NCI-H82 treated with DMSO at 0.1 percent for 48 hours (cell line): ENCODE measurements at regions not wholly inside any gene's neighbourhood (a gene's known extent, or its start where the extent isn't known, plus 50 kb on each side); places are given as distances from the start of the nearest gene placed in this dataset.

ENCODE experiments used
- DNase-seq: peaks from one replicate; lab custom pipeline; 2025; ENCODE audit not compliant: unreplicated experiment; lab: John Stamatoyannopoulos, UW

DNA sequence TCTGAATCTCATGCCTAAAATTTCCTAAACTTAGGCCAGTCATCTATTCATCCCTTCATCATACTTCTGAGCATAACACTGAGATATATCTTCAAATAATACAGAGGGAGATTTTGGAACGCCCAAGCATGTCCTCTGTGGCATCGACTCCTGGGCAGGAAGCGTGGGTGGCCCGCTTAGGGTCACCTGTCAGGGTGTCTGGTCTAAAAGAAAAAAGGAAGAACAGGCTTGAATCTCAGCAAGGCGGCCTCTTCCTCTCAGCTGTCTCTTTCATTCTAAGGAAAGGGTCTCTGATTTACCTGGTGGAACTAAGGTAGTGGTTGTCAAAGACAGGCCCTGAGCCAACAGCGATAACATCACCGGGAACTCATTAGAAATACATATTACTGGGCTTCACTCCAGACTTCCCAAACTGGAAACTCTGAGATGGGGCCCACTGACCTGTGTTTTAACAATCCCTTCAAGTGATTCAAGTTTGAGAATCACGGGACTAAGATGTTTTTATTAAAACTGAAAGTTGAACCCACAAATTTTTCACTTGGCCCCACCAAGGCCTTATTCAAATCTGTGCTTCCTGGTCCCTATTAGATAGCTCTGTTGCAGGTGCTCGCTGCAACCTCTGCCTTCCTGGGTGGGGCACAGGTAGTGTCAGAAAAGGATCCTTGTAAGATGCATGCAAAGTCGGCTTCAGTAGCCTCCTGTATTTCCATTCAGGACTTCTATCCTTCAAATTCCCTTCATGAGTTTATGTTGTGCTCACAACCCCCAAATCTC lies 162.3 kb upstream of the CCDC68 start:
- no peak for DNase-seq

DNA sequence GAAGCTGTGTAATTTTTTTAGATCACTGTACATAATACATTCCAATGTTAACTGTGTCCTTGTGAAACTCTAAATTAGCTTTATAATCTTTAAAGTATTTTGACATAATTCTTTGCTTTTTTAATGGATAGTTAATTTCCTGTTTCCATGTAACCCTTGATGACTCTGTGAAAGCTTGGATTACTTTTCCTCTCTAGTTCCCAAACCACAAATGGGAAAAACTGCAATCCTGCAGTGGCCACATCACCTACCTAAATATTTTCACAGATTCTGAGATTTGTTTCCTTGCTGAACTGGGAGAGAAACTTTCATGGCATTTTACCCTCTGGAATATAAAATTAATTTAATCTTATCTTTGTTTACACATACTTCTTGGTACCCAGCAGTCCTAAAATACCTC lies 161.6 kb upstream of the CCDC68 start:
- DNase-seq, result no peak

DNA sequence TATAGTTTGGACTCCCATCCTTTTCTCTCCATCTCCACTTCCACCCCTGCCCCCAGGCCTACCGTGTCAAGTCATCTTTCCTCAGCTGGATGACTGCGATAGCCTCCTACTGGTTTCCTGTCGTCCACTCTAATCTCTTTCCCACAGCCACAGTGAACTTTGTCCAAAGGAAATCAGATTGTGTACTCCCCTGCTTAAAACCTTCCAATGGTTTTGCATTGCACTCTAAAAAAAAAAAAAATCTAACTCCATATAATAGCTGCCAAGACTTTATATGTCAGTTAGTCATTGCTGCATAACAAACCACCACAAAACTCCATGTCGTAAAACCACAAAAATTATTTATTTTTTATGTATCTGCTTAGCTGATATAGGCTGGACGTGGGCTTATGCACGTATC lies 160.2 kb upstream of the CCDC68 start:
- DNase-seq, result no peak

DNA sequence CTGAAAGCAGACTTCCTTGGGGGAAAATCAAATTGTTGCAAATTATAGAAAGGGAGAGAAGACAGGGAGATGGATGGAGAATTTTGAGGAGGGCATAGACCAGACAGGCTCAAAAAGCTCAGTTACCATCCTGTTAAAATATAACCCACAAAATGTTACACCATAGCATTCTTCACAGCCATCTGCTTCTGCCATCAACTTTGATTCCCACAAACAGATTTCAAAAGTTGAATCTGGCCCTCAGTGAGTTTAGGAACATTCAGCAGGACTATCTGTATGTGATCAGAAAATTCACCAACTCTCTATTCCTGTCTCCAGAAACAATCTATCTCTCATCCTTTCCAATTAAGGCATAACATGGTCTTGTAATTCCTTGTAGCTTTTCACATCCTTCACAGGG lies 159.8 kb upstream of the CCDC68 start:
- no peak for DNase-seq

DNA sequence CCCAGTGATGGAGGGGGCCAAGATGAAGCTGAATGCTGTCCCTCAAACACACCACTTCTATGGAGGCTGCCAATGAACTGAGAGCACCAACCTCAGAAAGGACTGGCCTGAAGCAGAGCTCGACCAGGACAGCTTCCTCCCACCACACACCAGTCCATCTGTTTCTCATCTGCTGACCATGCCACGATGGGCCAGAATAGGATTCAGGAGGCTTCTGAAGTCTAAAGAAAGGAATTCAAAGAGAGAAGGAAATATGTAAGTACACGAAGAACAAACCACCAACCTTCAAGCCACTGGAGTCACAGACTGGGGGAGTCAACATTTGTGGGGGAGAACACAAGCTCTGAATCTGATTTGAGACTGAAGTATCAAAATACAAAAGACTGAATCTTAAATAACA lies 157.6 kb upstream of the CCDC68 start:
- no peak for DNase-seq

DNA sequence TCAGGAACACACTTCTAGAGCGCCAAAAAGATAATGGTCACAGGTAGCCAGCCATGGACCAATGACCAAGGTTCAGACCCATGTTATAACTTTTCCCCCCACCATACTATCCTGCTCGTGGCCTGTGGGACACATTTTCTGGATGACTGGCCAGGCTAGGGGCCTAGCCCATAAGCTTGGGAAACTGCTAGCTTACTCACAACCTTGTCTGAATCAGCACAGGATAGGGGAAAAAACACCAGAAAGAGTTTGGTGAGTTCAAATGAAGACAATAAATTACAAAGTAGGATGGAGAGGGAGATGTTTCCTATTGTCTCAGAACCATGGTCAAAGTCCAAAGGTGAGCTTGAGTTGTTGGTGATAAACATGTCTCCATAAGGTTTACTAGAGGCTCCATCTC lies 156.3 kb upstream of the CCDC68 start:
- no peak for DNase-seq

DNA sequence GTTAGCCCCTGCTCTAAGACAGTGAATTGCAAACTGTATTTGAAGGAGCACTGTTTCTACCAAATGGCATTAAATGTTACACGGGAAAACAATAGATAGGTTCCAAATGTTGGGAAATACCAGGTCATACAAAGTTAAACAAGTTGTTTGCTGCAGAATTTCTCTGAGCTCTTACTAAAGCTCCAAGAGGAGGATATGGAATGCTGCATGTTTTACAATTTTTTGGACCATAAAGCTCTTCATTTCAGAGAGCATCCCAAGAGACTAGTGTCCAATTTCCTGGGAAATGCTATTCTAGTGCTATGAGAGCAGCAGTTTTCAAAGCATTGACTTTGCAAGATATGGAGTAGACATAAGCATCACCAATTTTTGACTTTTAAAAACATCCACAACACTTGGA lies 155.6 kb upstream of the CCDC68 start:
- no peak for DNase-seq

DNA sequence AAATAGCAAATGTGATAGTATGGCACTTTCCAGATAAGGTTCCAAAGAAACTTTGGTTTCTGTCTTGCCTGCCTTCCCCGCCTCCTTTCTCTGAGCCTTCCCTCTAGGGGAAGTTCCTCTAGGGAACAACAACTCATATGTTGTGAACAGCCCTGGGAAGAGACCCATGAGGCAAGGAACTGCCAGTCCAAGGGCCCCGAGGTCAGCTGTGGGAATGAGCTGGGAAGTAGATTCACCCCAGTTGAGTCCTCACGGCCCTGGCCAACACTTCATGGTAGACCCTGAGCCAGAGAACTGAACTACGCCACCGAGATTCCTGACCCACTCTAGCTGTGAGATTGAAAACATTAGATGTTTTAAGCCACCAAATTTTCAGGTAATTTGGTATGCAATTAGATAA lies 154.5 kb upstream of the CCDC68 start:
- DNase-seq, result no peak

DNA sequence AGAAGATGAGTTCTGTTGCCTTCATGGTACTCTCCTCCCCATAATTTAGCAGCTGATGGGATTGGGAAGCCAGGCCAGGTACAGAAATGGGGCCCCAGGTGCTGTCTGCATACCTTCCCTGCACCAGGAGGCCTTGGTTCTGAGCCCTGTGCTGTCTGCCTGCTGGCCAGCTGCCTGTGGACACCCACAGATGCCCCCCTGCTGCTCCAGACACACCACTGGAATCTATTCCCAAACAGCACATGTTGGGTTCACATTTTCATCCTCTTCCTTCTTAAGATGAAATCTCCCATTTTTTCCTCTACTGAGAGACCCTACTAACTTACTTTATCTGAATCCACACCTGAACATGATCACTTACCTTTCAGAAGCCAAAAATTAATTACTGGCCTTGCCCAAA lies 152.0 kb upstream of the CCDC68 start:
- no peak for DNase-seq

DNA sequence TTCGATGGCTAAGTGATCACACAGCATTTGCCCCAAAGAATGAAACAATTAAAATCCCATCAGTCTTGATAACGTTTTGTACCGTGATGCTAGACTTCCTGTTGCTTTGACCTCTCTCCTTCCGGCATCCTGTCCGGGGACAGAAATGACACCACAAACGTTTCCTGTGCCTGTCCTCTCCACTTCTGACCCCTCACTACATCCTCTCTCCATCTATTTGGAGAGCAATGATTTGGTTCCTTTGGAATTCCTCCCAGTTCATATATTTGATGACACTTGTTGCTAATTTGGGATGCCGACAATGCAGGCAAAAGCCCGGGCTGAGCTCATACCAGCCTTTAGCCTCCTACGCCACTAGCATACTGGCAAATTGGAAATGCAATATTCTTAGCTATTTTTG lies 151.2 kb upstream of the CCDC68 start:
- DNase-seq, result no peak

DNA sequence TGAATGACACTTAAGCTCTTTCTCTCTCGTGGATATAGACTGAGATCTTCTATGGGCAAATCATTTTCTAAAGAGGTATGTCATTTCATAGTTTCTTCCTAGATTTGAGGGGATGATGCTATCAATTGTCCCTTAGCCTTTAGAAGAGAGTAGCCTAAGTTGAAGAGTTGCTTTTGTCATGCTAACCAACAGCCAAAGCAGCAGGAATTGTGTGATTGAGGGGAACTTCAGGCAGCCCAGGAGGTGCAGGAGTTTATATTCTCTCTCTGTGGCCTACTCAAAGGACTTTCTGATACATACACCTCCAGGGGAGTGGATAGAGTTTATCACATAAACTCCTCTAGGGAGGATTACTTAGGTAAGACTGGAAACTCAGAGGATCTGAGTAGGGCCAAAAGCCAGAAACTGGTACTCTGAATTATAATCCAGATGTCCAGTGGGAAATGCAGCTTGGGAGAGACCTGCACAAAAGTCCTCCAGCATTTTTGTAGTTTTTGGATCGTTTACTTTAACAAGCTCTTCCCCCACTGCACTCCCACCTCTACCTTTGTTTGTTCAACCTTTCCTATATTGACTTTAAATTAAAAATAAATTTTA lies 150.7 kb upstream of the CCDC68 start:
- DNase-seq, result no peak

DNA sequence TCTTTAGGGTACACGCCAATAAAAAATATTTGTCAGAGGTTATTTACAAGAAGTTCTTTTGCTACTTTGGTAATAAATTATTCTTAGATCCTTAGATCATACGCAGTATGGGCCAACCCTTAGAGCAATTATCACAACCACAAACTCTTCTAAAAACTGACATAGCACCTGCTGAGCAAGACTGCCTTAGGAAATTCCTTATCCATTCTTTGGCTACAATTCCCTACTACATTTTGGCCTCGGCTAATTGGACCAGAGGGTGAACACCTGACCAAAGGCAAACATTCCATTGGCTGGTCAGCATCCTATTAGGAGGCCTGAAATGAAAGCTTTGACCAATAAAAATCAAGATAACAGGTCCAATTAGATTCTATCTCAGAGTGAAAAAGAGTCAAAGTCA lies 147.6 kb upstream of the CCDC68 start:
- no peak for DNase-seq

DNA sequence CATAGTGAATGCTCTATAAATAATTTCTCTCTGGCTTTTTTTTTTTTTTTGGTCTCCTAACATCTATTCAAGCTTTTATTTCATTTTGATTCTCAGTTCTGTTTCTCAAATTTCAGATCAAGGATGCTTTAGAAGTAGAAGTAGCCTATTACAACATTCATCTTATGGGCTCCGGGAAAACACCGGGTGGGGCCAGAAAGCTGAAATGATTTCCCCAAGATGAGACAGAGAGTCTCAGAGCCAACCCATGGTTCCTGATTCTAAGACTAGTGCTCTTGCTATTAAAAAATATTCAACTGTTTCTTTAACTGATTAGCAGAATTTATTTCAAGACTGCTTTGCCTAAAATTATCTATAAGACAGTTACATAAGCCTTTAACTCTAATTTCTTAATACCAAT lies 147.2 kb upstream of the CCDC68 start:
- no peak for DNase-seq

DNA sequence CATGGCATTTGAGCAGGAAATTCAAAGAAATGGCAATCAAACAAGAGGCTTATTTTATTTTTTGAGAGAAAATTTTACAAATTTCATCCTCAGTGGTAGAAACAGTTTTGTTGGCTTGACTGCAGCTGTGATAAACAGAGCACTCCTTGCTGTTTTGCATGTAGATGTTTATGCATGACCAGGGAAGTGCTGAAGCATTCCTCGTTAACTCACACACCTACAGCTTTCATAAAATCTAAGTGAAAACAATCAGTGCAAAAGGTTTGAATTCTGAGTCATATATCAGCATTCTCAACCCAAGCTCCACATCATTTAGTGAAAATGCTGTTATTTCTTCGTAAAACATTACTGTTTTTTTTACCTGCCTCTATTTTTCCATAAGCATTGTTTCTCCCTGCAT lies 146.6 kb upstream of the CCDC68 start:
- DNase-seq, result no peak

DNA sequence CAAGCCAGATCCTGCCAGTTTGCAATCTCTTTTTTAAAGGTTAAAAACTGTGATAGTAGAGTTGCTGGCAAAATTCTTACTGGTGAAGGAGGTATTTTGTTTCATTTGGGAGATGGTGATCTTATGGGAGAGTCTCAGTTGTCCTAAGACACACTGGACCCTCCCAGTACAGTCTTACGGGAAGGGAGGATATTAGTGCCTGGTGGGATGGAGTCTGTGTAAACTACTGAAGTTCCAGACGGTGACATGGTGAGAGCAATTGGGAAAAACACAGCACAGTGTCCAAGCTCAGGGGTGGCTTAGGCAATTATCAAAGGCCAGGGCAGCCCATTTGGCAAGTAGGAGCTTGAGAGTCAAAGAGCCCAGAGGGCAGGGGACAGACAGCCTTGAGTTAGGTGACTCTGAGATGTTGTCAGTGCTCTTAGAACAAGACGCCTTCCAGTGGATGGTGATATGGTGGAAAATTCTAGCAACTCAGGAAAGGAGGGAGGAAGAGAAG lies 143.7 kb upstream of the CCDC68 start:
- no peak for DNase-seq

DNA sequence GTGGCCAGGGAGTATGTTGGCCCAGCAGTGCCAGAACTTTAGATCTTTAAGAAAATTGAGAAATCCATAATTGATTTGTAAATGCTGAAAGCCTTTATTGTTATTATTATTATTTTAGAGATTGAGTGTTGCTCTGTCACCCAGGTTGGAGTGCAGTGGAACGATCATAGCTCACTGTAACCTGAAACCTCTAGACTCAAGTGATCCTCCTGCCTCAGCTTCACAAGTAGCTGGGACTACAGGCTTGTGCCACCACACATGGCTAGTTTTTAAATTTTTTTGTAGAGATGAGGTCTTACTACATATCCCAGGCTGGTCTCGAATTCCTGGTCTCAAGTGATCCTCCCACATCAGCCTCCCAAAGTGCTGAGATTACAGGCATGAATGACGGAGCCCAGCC lies 143.2 kb upstream of the CCDC68 start:
- DNase-seq, result no peak

DNA sequence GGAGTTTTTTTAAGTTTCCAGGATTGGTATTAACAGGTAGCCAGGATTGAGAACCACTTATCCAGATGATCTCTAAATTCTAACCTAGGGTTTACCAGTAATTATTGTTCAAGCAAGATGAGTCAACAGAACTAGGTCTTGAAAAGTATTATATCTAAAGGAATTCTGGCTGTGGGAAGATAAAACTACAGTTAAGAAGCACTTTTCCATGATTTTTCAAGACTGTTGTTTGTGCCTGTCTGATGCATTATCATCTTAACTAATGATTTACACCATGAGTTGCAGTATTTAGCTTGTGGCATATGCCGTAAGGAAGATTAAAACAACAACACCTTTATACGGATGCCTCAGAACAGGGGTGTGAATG lies 142.2 kb upstream of the CCDC68 start:
- DNase-seq, result no peak

DNA sequence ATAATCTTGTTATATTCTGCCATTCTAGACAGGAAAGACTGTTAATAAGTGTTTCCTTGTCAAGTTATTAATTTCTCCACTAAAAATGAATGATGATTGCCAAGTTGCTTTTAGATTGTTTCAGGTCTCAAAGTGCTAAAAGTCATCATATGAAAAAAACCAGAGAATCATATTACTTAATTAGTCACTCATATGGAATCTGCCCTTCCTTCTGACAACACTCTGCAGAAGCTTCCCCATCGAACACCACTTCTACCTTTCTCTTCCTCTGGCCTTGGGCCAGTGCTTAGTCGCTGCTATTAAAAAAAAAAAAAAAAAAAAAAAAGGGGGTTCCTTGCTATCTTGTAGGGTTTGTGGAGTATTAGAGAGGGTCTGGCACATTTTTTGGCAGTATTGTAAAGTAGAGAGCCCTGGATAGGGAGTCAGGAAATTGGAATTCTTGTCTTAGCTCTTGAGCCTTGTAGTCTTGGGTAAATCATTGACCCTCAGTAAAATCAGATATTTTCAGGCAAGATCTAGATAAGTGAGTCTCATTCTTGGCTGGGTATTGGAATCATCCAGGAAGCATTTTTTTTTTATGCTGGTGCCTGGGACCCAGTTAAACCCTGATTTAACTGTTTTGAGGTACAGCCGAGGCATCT lies 141.7 kb upstream of the CCDC68 start:
- DNase-seq, result no peak

DNA sequence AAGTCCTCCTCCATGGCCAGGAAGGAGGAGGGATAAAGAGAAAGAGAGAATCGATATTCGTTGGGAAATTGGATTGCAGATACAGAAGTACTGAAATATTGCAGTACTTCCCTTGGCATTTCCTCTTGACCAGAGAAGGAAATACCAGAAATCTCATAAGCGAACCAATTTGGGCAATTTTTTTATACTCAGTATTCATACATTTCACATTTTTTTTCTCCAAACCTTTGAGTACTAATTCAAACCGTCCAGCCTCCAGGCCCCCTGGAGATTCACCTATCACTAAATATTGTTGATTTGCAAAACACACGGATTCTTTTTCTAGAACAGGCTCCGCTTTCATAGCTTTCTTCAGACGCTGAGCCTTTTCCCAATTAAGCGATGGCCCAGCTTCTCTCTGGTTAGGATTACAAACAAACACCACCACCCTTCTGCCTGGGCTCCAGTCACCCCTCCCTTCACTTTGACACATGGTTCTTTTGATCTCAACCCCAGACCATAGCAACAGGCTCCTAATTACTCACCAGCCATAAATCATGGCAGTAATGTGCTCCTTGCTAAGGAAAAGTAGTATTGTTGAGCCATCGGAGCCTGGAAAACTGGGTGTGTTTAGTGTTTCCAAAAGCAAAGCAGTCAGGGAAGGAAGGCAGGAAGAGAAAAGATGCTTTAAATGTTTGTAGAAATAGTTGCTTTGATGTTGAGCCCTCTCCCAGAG lies 138.4 kb upstream of the CCDC68 start:
- no peak for DNase-seq

DNA sequence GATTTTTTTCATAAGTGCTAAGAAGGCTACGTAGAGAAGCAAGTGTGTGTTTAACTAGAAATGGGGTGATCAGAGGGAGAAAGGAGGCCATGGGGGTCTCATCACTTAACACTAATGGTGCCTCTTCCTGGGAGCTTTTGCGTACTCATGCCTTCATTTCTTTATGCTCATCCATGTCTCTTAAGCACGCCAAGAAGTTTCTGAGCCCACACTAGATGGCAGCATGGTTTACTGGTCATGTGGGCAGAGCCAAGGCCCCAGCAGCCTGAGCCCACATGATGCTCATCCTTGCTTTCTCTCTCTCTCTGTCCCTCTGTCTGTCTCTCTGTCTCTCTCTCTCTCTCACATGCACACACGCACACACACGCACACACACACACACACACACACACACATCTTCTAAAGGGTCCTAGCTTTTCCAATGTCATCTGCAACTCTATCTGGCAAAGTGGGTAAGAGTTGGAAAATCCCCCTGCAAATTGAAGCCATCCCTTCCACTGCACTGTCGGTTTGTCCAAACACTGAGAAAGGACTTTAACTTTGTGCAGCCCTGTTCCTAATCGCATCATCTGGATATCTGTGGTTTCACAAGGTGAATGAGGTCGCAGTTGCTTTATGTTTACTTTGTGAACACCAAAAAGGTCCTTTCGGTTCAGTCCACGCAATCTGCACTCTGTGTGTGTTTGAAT lies 137.1 kb upstream of the CCDC68 start:
- peak; percentile 12 for DNase-seq

DNA sequence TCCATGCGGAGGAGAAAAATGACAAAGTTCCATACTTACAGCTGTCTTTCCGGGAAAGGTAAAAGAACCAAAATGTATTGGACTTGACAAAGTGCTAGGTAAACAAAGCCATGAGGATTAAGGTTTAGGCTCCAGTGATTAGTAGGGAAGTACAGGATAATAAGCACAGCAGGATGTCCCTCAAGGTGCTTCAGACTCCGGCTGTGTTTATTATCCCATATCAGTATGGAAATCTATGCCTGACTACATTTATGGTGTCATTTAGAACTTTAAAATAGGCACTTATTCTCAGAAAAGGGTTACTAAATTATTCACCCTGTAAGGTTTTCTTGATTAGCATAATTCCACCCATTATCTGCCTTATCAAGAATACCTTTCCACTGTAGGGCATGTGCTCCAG lies 136.3 kb upstream of the CCDC68 start:
- no peak for DNase-seq
